Liver (tissue), 8 donors: ENCODE measurements at regions not wholly inside any gene's neighbourhood (a gene's known extent, or its start where the extent isn't known, plus 50 kb on each side); places are given as distances from the start of the nearest gene placed in this dataset.

ENCODE experiments used
- DNase-seq: peaks from one replicate; pipeline ENCODE4 v3.0.0-alpha.2; 2017; ENCODE audit warnings: low spot score
- H3K27ac ChIP-seq, 2 donors: one replicate each; pipeline ENCODE4 v1.7.0; 2013; ENCODE audit warnings: inconsistent platforms in 2 of 2, low read length in 2 of 2, control low read depth in 1 of 2, low read depth in 1 of 2, mild to moderate bottlenecking in 1 of 2
- H3K27me3 ChIP-seq, 4 donors: one replicate each; pipeline versions ENCODE4 v1.6.1 to v1.7.0; 2013; ENCODE audit warnings: low read length in 3 of 4, inconsistent platforms in 1 of 4, mild to moderate bottlenecking in 1 of 4, moderate library complexity in 1 of 4; ENCODE audit not compliant: control insufficient read depth in 4 of 4, insufficient read depth in 4 of 4
- H3K36me3 ChIP-seq, 4 donors: one replicate each; pipeline versions ENCODE4 v1.6.1 to v1.7.0; 2013; ENCODE audit warnings: low read length in 3 of 4, mild to moderate bottlenecking in 3 of 4, low read depth in 1 of 4, moderate library complexity in 1 of 4; ENCODE audit not compliant: control insufficient read depth in 4 of 4, insufficient read depth in 3 of 4
- H3K4me1 ChIP-seq, 4 donors: one replicate each; pipeline versions ENCODE4 v1.6.1 to v1.7.0; 2013; ENCODE audit warnings: low read length in 3 of 4, mild to moderate bottlenecking in 3 of 4, moderate library complexity in 1 of 4; ENCODE audit not compliant: control insufficient read depth in 4 of 4, insufficient read depth in 4 of 4
- H3K4me3 ChIP-seq, 3 donors: one replicate each; pipeline versions ENCODE4 v1.6.1 to v1.7.0; 2013; ENCODE audit warnings: low read length in 3 of 3, control low read depth in 1 of 3, low read depth in 1 of 3, mild to moderate bottlenecking in 1 of 3
- H3K9ac ChIP-seq, 2 donors: one replicate each; pipeline ENCODE4 v1.7.0; 2013; ENCODE audit warnings: low read length in 2 of 2, mild to moderate bottlenecking in 2 of 2, moderate library complexity in 2 of 2, control low read depth in 1 of 2, low read depth in 1 of 2
- H3K9me3 ChIP-seq, 4 donors: one replicate each; pipeline versions ENCODE4 v1.6.1 to v1.7.0; 2013; ENCODE audit warnings: low read length in 3 of 4; ENCODE audit not compliant: control insufficient read depth in 4 of 4
- EGR1 ChIP-seq, 2 donors: IDR thresholded peaks; 2 replicates each; pipeline ENCODE4 v1.6.1; 2016 to 2018; ENCODE audit warnings: antibody characterized with exemption in 2 of 2, low read depth in 2 of 2
- FOXA2 ChIP-seq: IDR thresholded peaks from 2 replicates; pipeline ENCODE4 v1.6.1; 2016; ENCODE audit warnings: antibody characterized with exemption
- HNF4G ChIP-seq: IDR thresholded peaks from 2 replicates; pipeline ENCODE4 v1.6.1; 2016; ENCODE audit warnings: antibody characterized with exemption
- JUND ChIP-seq, 2 donors: IDR thresholded peaks; 2 replicates each; pipeline ENCODE4 v1.6.1; 2016; ENCODE audit warnings: antibody characterized with exemption in 2 of 2
- RAD21 ChIP-seq, 2 donors: IDR thresholded peaks; 2 replicates each; pipeline ENCODE4 v1.6.1; 2016; ENCODE audit warnings: antibody characterized with exemption in 2 of 2, mild to moderate bottlenecking in 2 of 2
- SP1 ChIP-seq: IDR thresholded peaks from 2 replicates; pipeline ENCODE4 v1.6.1; 2018; ENCODE audit warnings: antibody characterized with exemption, mild to moderate bottlenecking
- YY1 ChIP-seq: IDR thresholded peaks from 2 replicates; pipeline ENCODE4 v1.6.1; 2016; ENCODE audit warnings: antibody characterized with exemption, mild to moderate bottlenecking
- ZBTB33 ChIP-seq: IDR thresholded peaks from 2 replicates; pipeline ENCODE4 v1.6.1; 2016; ENCODE audit warnings: antibody characterized with exemption
- WGBS: extraction: QIAGEN DNeasy Blood & Tissue Kit; methylation state at CpG from one replicate; pipeline ENCODE4 v1.1.7; 2013; 5-methylcytosine and 5-hydroxymethylcytosine counted together
- TF ChIP-seq, protein P1 (sequence below): IDR thresholded peaks from 2 replicates; pipeline ENCODE4 v1.6.1; 2016; ENCODE audit warnings: antibody characterized with exemption, mild to moderate bottlenecking
- TF ChIP-seq, protein P2 (sequence below): IDR thresholded peaks from 2 replicates; pipeline ENCODE4 v1.6.1; 2016; ENCODE audit warnings: antibody characterized with exemption
- TF ChIP-seq, protein P3 (sequence below): fragments of 150-350 bp; IDR thresholded peaks from 2 replicates; pipeline ENCODE4 v1.5.1; 2017; ENCODE audit warnings: improper control_type of control experiment, low read depth, low read length; ENCODE audit not compliant: missing input control
- donor health status: healthy.
- donor health status: healthy.
- donor health status: healthy.
- donor health status: healthy.
- donor health status: healthy.

DNA sequence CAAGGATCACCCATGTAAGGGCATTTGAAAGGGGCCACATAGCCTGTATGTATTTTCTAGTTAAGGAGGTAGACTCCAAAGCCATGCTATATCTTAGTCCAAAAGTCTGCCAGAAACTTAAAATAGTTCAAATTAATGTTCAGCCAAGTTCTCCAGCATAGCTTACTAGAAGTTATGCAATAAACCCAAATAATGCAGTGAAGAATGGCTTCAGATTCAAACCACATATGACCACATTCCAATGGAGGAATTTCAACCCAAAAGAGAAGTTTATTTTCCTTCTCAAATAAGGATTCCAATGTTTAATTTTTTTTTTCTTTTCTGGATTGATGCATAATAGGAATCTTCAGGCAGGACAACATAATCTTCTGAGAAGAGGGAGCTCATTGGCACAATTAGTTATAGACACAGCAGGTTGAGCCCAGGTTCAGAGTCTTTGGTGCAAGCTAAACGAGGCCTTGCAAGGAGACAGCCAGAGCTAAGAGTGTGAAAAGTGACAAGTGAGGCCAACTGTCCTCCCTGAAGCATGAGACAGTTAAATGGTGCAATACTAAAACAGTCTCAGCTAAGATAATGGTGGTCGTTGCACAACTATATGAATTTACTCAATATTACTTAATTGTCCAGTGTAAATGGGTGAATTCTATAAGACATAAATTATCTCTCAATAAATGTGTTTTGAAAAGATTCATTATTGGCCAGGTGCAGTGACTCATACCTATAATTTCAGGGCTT is 598.8 kb upstream of the CDH4 start:
- Histone ChIP-seq H3K9ac (no peak overlapping the region), H3K4me1 (no peaks in the 10 kb centered on the region), H3K9me3 (peaks cover 0 to 7% (median 4%) of the 10 kb centered on the region in 4 donors), H3K27me3 (peaks cover 0 to under 1% (median 0%) of the 10 kb centered on the region in 4 donors), H3K4me3 (no peak overlapping the region), H3K36me3 (no peaks in the 10 kb centered on the region), H3K27ac (no peak overlapping the region)
- WGBS = 38% methylated on average over 2 of the region's 2 CpGs
- DNase-seq = no peak
- no peak for TF ChIP-seq SP1
- TF ChIP-seq, protein P1, sequence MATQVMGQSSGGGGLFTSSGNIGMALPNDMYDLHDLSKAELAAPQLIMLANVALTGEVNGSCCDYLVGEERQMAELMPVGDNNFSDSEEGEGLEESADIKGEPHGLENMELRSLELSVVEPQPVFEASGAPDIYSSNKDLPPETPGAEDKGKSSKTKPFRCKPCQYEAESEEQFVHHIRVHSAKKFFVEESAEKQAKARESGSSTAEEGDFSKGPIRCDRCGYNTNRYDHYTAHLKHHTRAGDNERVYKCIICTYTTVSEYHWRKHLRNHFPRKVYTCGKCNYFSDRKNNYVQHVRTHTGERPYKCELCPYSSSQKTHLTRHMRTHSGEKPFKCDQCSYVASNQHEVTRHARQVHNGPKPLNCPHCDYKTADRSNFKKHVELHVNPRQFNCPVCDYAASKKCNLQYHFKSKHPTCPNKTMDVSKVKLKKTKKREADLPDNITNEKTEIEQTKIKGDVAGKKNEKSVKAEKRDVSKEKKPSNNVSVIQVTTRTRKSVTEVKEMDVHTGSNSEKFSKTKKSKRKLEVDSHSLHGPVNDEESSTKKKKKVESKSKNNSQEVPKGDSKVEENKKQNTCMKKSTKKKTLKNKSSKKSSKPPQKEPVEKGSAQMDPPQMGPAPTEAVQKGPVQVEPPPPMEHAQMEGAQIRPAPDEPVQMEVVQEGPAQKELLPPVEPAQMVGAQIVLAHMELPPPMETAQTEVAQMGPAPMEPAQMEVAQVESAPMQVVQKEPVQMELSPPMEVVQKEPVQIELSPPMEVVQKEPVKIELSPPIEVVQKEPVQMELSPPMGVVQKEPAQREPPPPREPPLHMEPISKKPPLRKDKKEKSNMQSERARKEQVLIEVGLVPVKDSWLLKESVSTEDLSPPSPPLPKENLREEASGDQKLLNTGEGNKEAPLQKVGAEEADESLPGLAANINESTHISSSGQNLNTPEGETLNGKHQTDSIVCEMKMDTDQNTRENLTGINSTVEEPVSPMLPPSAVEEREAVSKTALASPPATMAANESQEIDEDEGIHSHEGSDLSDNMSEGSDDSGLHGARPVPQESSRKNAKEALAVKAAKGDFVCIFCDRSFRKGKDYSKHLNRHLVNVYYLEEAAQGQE = no peak

DNA sequence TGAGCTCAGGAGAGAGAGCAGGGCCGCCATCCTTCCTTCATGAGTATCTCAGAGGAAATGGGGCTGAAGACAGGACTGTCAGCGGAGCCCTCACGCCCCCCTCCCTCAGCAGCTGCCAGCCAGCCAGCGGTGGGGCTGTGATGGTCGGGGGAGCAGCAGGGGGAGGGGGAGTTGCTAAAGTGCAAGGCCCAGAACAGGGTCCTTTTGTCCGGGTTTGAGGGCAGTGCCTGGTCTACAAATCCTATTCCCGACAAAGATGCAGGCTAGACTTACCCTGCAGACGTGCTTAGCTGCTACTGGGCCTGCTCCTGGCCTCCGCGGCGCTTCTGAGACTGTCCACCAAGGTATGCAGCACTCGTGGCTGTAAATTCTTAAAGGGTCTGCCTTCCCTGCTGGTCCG is 593.4 kb upstream of the CDH4 start:
- TF ChIP-seq YY1 (no peak), EGR1 (IDR thresholded peaks at IDR 0.05; ENCODE audit: low read depth in 2 of 2) (no peak), RAD21 (IDR thresholded peaks at IDR 0.05) (no peak), ZBTB33 (no peak), HNF4G (no peak)
- TF ChIP-seq, protein P2, sequence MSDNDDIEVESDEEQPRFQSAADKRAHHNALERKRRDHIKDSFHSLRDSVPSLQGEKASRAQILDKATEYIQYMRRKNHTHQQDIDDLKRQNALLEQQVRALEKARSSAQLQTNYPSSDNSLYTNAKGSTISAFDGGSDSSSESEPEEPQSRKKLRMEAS = no peak
- 52% methylated on average over 13 of the region's 13 CpGs for WGBS
- H3K4me1 ChIP-seq = no peaks in the 10 kb centered on the region
- no peak overlapping the region for H3K9ac ChIP-seq
- H3K36me3 ChIP-seq = no peaks in the 10 kb centered on the region
- no peak overlapping the region for H3K4me3 ChIP-seq
- peaks cover 0 to 2% (median 1%) of the 10 kb centered on the region in 4 donors for H3K27me3 ChIP-seq
- DNase-seq = no peak
- H3K9me3 ChIP-seq = peaks cover 0 to 7% (median 4%) of the 10 kb centered on the region in 4 donors
- no peak overlapping the region for H3K27ac ChIP-seq

DNA sequence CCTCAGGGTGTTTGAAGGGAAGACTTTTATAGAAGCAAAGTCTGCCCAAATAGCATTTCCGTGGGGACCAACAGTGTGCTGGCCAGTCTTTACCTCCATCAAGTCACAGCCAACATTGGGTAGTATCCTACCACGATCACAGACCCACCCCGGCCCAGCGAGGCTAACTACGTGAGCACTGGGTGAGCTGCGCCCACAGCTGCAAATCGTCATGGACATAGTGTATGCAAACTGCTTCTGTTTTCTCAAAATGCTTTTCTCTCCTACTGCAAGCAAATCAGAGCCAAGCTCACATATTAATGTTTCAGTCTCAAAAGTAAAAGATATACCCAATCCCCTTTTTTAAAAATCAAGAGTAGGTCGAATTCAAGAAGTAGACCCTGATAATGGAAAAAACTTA is 592.8 kb upstream of the CDH4 start:
- DNase-seq = no peak
- Histone ChIP-seq H3K4me1 (no peaks in the 10 kb centered on the region), H3K27ac (no peak overlapping the region), H3K9me3 (peaks cover 0 to 7% (median 3%) of the 10 kb centered on the region in 4 donors), H3K27me3 (peaks cover 0 to 2% (median 1%) of the 10 kb centered on the region in 4 donors), H3K36me3 (no peaks in the 10 kb centered on the region), H3K4me3 (no peak overlapping the region), H3K9ac (no peak overlapping the region)
- 78% methylated on average over 8 of the region's 8 CpGs for WGBS
- TF ChIP-seq YY1 (no peak), HNF4G (no peak), RAD21 (IDR thresholded peaks at IDR 0.05) (no peak), FOXA2 (no peak), JUND (IDR thresholded peaks at IDR 0.05) (no peak), SP1 (no peak)
- TF ChIP-seq, protein P2 = no peak
- TF ChIP-seq, protein P3, sequence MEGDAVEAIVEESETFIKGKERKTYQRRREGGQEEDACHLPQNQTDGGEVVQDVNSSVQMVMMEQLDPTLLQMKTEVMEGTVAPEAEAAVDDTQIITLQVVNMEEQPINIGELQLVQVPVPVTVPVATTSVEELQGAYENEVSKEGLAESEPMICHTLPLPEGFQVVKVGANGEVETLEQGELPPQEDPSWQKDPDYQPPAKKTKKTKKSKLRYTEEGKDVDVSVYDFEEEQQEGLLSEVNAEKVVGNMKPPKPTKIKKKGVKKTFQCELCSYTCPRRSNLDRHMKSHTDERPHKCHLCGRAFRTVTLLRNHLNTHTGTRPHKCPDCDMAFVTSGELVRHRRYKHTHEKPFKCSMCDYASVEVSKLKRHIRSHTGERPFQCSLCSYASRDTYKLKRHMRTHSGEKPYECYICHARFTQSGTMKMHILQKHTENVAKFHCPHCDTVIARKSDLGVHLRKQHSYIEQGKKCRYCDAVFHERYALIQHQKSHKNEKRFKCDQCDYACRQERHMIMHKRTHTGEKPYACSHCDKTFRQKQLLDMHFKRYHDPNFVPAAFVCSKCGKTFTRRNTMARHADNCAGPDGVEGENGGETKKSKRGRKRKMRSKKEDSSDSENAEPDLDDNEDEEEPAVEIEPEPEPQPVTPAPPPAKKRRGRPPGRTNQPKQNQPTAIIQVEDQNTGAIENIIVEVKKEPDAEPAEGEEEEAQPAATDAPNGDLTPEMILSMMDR = no peak
